H9 (cell line): ENCODE measurements at regions not wholly inside any gene's neighbourhood (a gene's known extent, or its start where the extent isn't known, plus 50 kb on each side); places are given as distances from the start of the nearest gene placed in this dataset.

Experiments
- DNase-seq: peaks from one replicate; pipeline ENCODE4 v3.0.0-alpha.2; 2017
- H2AFZ ChIP-seq: one replicate; pipeline ENCODE4 v1.6.1; 2013; ENCODE audit warnings: mild to moderate bottlenecking, low read length, control low read depth, moderate library complexity
- H2AK5ac ChIP-seq: 2 replicates; pipeline ENCODE4 v1.6.1; 2013; ENCODE audit warnings: low read length, control low read depth, mixed read lengths; ENCODE audit not compliant: insufficient read length
- H2BK120ac ChIP-seq: one replicate; pipeline ENCODE4 v1.6.1; 2013; ENCODE audit warnings: low read depth, mild to moderate bottlenecking, low read length, control low read depth, inconsistent platforms; ENCODE audit not compliant: poor library complexity, severe bottlenecking
- H2BK12ac ChIP-seq: 2 replicates; pipeline ENCODE4 v1.6.1; 2013; ENCODE audit warnings: low read length, control low read depth, mixed read lengths, low read depth; ENCODE audit not compliant: insufficient read length
- H2BK15ac ChIP-seq: 2 replicates; pipeline ENCODE4 v1.6.1; 2013; ENCODE audit warnings: low read depth, low read length, control low read depth
- H2BK20ac ChIP-seq: one replicate; pipeline ENCODE4 v1.6.1; 2013; ENCODE audit warnings: low read depth, mild to moderate bottlenecking, low read length, control low read depth, inconsistent platforms; ENCODE audit not compliant: poor library complexity, severe bottlenecking
- H2BK5ac ChIP-seq: 2 replicates; pipeline ENCODE4 v1.6.1; 2013; ENCODE audit warnings: low read length, control low read depth, mixed read lengths; ENCODE audit not compliant: insufficient read length
- H3K14ac ChIP-seq: 2 replicates; pipeline ENCODE4 v1.6.1; 2013; ENCODE audit warnings: low read length, control low read depth; ENCODE audit not compliant: insufficient read depth
- H3K18ac ChIP-seq: 2 replicates; pipeline ENCODE4 v1.6.1; 2013; ENCODE audit warnings: low read depth, mild to moderate bottlenecking, mixed read lengths, low read length, control low read depth; ENCODE audit not compliant: insufficient read length
- H3K23ac ChIP-seq: 2 replicates; pipeline ENCODE4 v1.6.1; 2013; ENCODE audit warnings: low read length, control low read depth, mixed read lengths, low read depth; ENCODE audit not compliant: insufficient read length
- H3K23me2 ChIP-seq: 2 replicates; pipeline ENCODE4 v1.6.1; 2013; ENCODE audit warnings: low read depth, mild to moderate bottlenecking, mixed read lengths, low read length, control low read depth; ENCODE audit not compliant: insufficient read length, poor library complexity, severe bottlenecking
- H3K27ac ChIP-seq: 2 replicates; pipeline ENCODE4 v1.5.1; 2013; ENCODE audit warnings: low read length, control low read depth, mixed read lengths, low read depth; ENCODE audit not compliant: insufficient read length
- H3K27me3 ChIP-seq: 2 replicates; pipeline ENCODE4 v1.6.1; 2013; ENCODE audit warnings: low read length, control low read depth, inconsistent platforms; ENCODE audit not compliant: insufficient read depth
- H3K4ac ChIP-seq: 2 replicates; pipeline ENCODE4 v1.6.1; 2013; ENCODE audit warnings: low read depth, mild to moderate bottlenecking, control low read depth, inconsistent platforms, low read length, moderate library complexity
- H3K4me1 ChIP-seq: 2 replicates; pipeline ENCODE4 v1.6.1; 2013; ENCODE audit warnings: low read length, control low read depth, inconsistent platforms; ENCODE audit not compliant: insufficient read depth
- H3K4me2 ChIP-seq: 2 replicates; pipeline ENCODE4 v1.6.1; 2013; ENCODE audit warnings: low read length, control low read depth, mixed read lengths; ENCODE audit not compliant: insufficient read length, insufficient read depth
- H3K56ac ChIP-seq: 2 replicates; pipeline ENCODE4 v1.6.1; 2013; ENCODE audit warnings: low read depth, mild to moderate bottlenecking, mixed read lengths, low read length, control low read depth; ENCODE audit not compliant: insufficient read length
- H3K79me1 ChIP-seq: 2 replicates; pipeline ENCODE4 v1.6.1; 2013; ENCODE audit warnings: low read depth, mild to moderate bottlenecking, moderate library complexity, low read length, control low read depth, inconsistent platforms; ENCODE audit not compliant: insufficient read depth, poor library complexity, severe bottlenecking
- H3K79me2 ChIP-seq: 2 replicates; pipeline ENCODE4 v1.6.1; 2013; ENCODE audit warnings: low read length, control low read depth, inconsistent platforms; ENCODE audit not compliant: insufficient read depth
- H3K9ac ChIP-seq: 2 replicates; pipeline ENCODE4 v1.6.1; 2013; ENCODE audit warnings: low read length, control low read depth, mixed read lengths; ENCODE audit not compliant: insufficient read length; ENCODE audit errors: extremely low read depth
- H3K9me3 ChIP-seq: one replicate; pipeline ENCODE4 v1.6.1; 2013; ENCODE audit warnings: low read depth, low read length, inconsistent platforms; ENCODE audit not compliant: control insufficient read depth
- H3T11ph ChIP-seq: one replicate; pipeline ENCODE4 v1.6.1; 2013; ENCODE audit warnings: mild to moderate bottlenecking, low read length, control low read depth, inconsistent platforms
- H4K20me1 ChIP-seq: one replicate; pipeline ENCODE4 v1.6.1; 2013; ENCODE audit not compliant: control insufficient read depth, insufficient read length, insufficient read depth
- H4K5ac ChIP-seq: 2 replicates; pipeline ENCODE4 v1.6.1; 2013; ENCODE audit warnings: low read depth, mild to moderate bottlenecking, mixed read lengths, low read length, control low read depth; ENCODE audit not compliant: insufficient read length
- H4K8ac ChIP-seq: replicated peaks from 2 replicates; pipeline ENCODE4 v1.6.1; 2013; ENCODE audit warnings: low read length, control low read depth, mixed read lengths, low read depth; ENCODE audit not compliant: insufficient read length
- H4K91ac ChIP-seq: 2 replicates; pipeline ENCODE4 v1.6.1; 2013; ENCODE audit warnings: low read depth, mild to moderate bottlenecking, moderate library complexity, mixed read lengths, low read length, control low read depth; ENCODE audit not compliant: insufficient read length
- H3K27ac Mint-ChIP-seq, 3 experiments: 2 replicates in 2 of 3; 3 replicates in 1 of 3; pipeline ENCODE4 v1.8.0; 2020 to 2021; ENCODE audit warnings: mixed read lengths in 3 of 3, mild to moderate bottlenecking in 1 of 3, moderate library complexity in 1 of 3
- H3K27me3 Mint-ChIP-seq: 2 replicates; pipeline ENCODE4 v1.8.0; 2021; ENCODE audit warnings: low read depth, mild to moderate bottlenecking, moderate library complexity, mixed read lengths
- H3K36me3 Mint-ChIP-seq, 3 experiments: 2 replicates in 2 of 3; 3 replicates in 1 of 3; pipeline ENCODE4 v1.8.0; 2020 to 2021; ENCODE audit warnings: low read depth in 3 of 3, mixed read lengths in 3 of 3; ENCODE audit not compliant: insufficient read depth in 1 of 3
- H3K4me1 Mint-ChIP-seq, 2 experiments: 2 replicates each; pipeline ENCODE4 v1.8.0; 2020; ENCODE audit warnings: mixed read lengths in 2 of 2
- H3K4me3 Mint-ChIP-seq, 2 experiments: 2 replicates in 1 of 2; 3 replicates in 1 of 2; pipeline ENCODE4 v1.8.0; 2020 to 2021; ENCODE audit warnings: mild to moderate bottlenecking in 2 of 2, mixed read lengths in 2 of 2, moderate library complexity in 1 of 2
- H3K9me3 Mint-ChIP-seq, 2 experiments: 2 replicates in 1 of 2; 3 replicates in 1 of 2; pipeline ENCODE4 v1.8.0; 2020; ENCODE audit warnings: mild to moderate bottlenecking in 2 of 2, mixed read lengths in 2 of 2, moderate library complexity in 1 of 2
- CTCF ChIP-seq: fragments of 200-600 bp; sonication (generic); conservative IDR thresholded peaks from 3 replicates; pipeline ENCODE4 v1.8.0; 2021; ENCODE audit warnings: antibody characterized with exemption, mild to moderate bottlenecking
- WGBS: extraction: QIAGEN DNeasy Blood & Tissue Kit; methylation state at CpG from one replicate; pipeline ENCODE4 v1.1.7; 2013; ENCODE audit warnings: missing lambda C conversion rate, low lambda C conversion rate, mixed read lengths; ENCODE audit not compliant: insufficient read length; ENCODE audit errors: extremely low coverage; 5-methylcytosine and 5-hydroxymethylcytosine counted together

GRCh38 chr3:14592836-14593235 lies 52.7 kb upstream of the GRIP2 start:
- Histone ChIP-seq H4K20me1 (no peaks in the 10 kb centered on the region), H2BK12ac (no peak overlapping the region), H2BK20ac (no peak overlapping the region), H3K4me1 (no peaks in the 10 kb centered on the region), H3K14ac (no peak overlapping the region), H3K18ac (no peak overlapping the region), H3K23ac (no peak overlapping the region), H3K23me2 (no peaks in the 10 kb centered on the region), H3K9me3 (no peaks in the 10 kb centered on the region), H3K27me3 (no peaks in the 10 kb centered on the region), H2BK15ac (no peak overlapping the region), H3K56ac (no peak overlapping the region), H2BK5ac (no peak overlapping the region), H3K27ac (no peak overlapping the region), H3K79me1 (no peaks in the 10 kb centered on the region), H2AFZ (no peak overlapping the region), H3K4ac (no peak overlapping the region), H3K4me2 (no peak overlapping the region), H4K5ac (no peak overlapping the region), H4K91ac (no peak overlapping the region), H3K79me2 (0 out of 2 replicates have a peak, but pooled peaks cover 2% of the 10 kb centered on the region), H3K9ac (no peak overlapping the region), H2AK5ac (no peak overlapping the region), H2BK120ac (no peak overlapping the region), H3T11ph (no peak overlapping the region), H4K8ac (no peak overlapping the region)
- Mint-ChIP-seq H3K9me3 (no peaks in the 10 kb centered on the region), H3K4me3 (no peak overlapping the region), H3K36me3 (no peaks in the 10 kb centered on the region), H3K4me1 (peaks cover 10 to 14% of the 10 kb centered on the region in 2 experiments), H3K27me3 (peaks cover 10% of the 10 kb centered on the region), H3K27ac (no peak overlapping the region)
- DNase-seq, result no peak
- no peak for TF ChIP-seq CTCF
- WGBS, result no CpG with 5 or more reads among the region's 5 CpGs
